Lower leg skin (tissue), 4 donors: ENCODE measurements at regions not wholly inside any gene's neighbourhood (a gene's known extent, or its start where the extent isn't known, plus 50 kb on each side); places are given as distances from the start of the nearest gene placed in this dataset.

Experiments
- DNase-seq, 2 donors: peaks; one replicate each; pipeline ENCODE4 v3.0.0-alpha.2; 2019; ENCODE audit warnings: low spot score in 2 of 2
- H3K4me3 ChIP-seq: fragments of 200-600 bp; sonication (generic); 2 replicates; pipeline ENCODE4 v1.5.1; 2017; ENCODE audit warnings: mild to moderate bottlenecking, low read depth; ENCODE audit not compliant: poor library complexity, severe bottlenecking
- CTCF ChIP-seq, 3 donors: fragments of 450-650 bp; IDR thresholded peaks; one replicate each; pipeline ENCODE4 v1.5.1; 2016; ENCODE audit warnings: antibody characterized with exemption in 3 of 3, mild to moderate bottlenecking in 3 of 3, moderate library complexity in 2 of 3
- POLR2A ChIP-seq, 2 donors: fragments of 450-650 bp; IDR thresholded peaks; one replicate each; pipeline ENCODE4 v1.6.1; 2016 to 2017; ENCODE audit warnings: antibody characterized with exemption in 2 of 2, mild to moderate bottlenecking in 1 of 2, moderate library complexity in 1 of 2
- WGBS, 2 donors: methylation state at CpG; one replicate each; pipeline ENCODE4 v1.1.5; 2018; 5-methylcytosine and 5-hydroxymethylcytosine counted together
- intact Hi-C: fragments of 100-400 bp; cut with DNase I; formaldehyde crosslinking; loops from one replicate; pipeline ENCODE4 v1.15.0; 2023; ENCODE audit warnings: low total_unique reads

DNA sequence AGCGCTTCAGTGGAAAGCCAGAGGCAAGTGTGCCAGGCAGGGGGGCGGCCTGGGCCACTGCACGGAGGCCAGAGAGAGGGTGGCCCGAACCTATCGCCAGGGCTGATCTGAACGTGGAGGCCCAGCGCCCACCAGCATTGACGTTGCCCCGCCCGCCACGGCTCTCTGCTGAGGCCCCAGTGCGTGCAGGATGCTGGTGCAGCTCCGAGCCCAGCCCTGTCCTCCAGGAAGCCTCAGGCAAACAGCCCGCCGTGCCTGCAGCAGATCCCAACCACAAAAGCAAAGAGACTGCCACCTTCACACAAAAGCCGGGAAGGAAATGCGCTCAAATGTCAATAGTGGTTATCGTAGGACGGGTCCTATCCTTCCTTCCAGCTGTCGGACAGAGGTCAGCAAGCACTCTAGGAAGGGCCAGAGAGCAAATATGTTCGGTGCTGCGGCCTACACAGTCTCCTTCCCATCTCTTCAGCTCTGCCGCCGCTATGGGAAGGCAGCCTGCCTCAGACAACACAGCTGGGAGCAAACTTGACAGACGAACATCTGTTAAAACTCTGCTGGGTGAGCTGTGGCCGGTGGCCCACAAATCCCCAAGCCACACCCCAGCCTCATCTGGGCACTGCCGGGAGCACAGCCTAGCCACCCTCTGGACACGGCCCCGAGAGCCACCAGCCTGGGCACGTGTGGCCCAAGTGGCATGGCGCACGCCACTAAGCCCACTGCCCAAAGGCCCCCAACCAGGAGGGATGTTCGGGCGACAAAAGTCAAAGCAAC lies 146.2 kb downstream of the CRYBB2 start:
- H3K4me3 ChIP-seq = no peak overlapping the region
- no peak for DNase-seq
- intact Hi-C loops = no loop called here
- TF ChIP-seq CTCF (IDR thresholded peaks at IDR 0.05) = no peak
- TF ChIP-seq POLR2A (IDR thresholded peaks at IDR 0.05) = no peak
- 79 to 84% methylated on average over 22 to 34 of the region's 34 CpGs for WGBS, 2 donors

- H3K4me3 ChIP-seq = no peak overlapping the region
- no peak for DNase-seq
- intact Hi-C loops = no loop called here
- 85 to 91% methylated on average over 4 to 10 of the region's 10 CpGs for WGBS, 2 donors
- TF ChIP-seq POLR2A (IDR thresholded peaks at IDR 0.05) (no peak), CTCF (IDR thresholded peaks at IDR 0.05) (no peak)
Measured at GRCh38 chr22:25366408-25366807, 147.0 kb downstream of the CRYBB2 start.

DNA sequence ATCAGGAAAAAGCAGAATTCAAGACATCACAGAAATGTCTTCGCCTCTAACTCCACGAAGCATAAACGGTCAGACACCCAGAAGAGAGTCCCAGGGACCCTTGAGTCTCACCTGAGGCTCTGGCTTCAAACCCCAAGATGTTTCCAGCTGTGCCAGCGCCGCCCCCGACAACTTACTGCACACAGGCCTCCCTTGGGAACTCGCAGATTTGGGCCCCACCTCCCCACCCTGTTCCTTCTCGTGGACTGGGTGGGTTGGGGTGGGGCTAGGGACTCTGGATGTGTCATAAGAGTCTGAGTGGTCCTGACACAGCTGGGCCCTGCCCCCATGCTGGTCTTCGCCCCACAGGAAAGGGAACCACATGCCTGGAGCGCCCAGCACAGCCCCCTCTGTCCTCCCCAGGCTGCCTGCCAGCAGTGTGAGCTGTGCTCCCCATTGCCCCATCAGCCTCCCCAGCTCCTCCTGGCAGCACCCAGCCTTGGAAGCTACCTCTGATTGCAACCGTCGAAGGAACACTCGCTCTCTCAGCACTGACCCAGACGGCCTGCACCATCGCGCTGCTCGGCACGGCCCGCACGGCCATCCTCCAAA lies 147.5 kb downstream of the CRYBB2 start:
- DNase-seq = no peak
- no peak overlapping the region for H3K4me3 ChIP-seq
- TF ChIP-seq POLR2A (IDR thresholded peaks at IDR 0.05) (no peak), CTCF (IDR thresholded peaks at IDR 0.05) (no peak)
- intact Hi-C loops = no loop called here
- 91 to 93% methylated on average over 20 of the region's 20 CpGs for WGBS, 2 donors

- WGBS, 2 donors = 93 to 94% methylated on average over 18 of the region's 18 CpGs
- H3K4me3 ChIP-seq = no peak overlapping the region
- TF ChIP-seq POLR2A (IDR thresholded peaks at IDR 0.05) = no peak
- no peak for TF ChIP-seq CTCF (IDR thresholded peaks at IDR 0.05)
- intact Hi-C loops = no loop called here
- no peak for DNase-seq
Measured at GRCh38 chr22:25367756-25368155, 148.3 kb downstream of the CRYBB2 start.

- H3K4me3 ChIP-seq = no peak overlapping the region
- WGBS, 2 donors = 21 to 37% methylated on average over 5 of the region's 5 CpGs
- intact Hi-C loops = no loop called here
- peak in 1 of 2 donors; percentile 24 for DNase-seq
- TF ChIP-seq CTCF (IDR thresholded peaks at IDR 0.05) (no peak), POLR2A (IDR thresholded peaks at IDR 0.05) (no peak)
Measured at GRCh38 chr22:25368271-25368670, 148.8 kb downstream of the CRYBB2 start.
